ENCODE measurements at regions not wholly inside any gene's neighbourhood (a gene's known extent, or its start where the extent isn't known, plus 50 kb on each side); places are given as distances from the start of the nearest gene placed in this dataset.

GRCh38 chr2:196233021-196233804 is 61.8 kb upstream of the STK17B start:
- H3K4me3 ChIP-seq (replicated peaks; ENCODE audit: low read depth, low read length): no peak overlapping the region
- no peak for TF ChIP-seq CTCF (IDR thresholded peaks at IDR 0.05; ENCODE audit: low read depth, low read length, missing control alignments)
- peak; percentile 74 for DNase-seq (ENCODE audit: extremely low read depth, low read depth)

GRCh38 chr2:196233805-196234475 is 62.6 kb upstream of the STK17B start:
- DNase-seq (ENCODE audit: extremely low read depth, low read depth): no peak
- no peak overlapping the region for H3K4me3 ChIP-seq (replicated peaks; ENCODE audit: low read depth, low read length)
- TF ChIP-seq CTCF (IDR thresholded peaks at IDR 0.05; ENCODE audit: low read depth, low read length, missing control alignments): no peak

- DNase-seq (ENCODE audit: extremely low read depth, low read depth): no peak
- no peak overlapping the region for H3K4me3 ChIP-seq (replicated peaks; ENCODE audit: low read depth, low read length)
- no peak for TF ChIP-seq CTCF (IDR thresholded peaks at IDR 0.05; ENCODE audit: low read depth, low read length, missing control alignments)
Measured at GRCh38 chr2:196234672-196235071, 63.3 kb upstream of the STK17B start.

GRCh38 chr2:196238836-196239380 is 67.5 kb upstream of the STK17B start:
- no peak overlapping the region for H3K4me3 ChIP-seq (replicated peaks; ENCODE audit: low read depth, low read length)
- TF ChIP-seq CTCF (IDR thresholded peaks at IDR 0.05; ENCODE audit: low read depth, low read length, missing control alignments): no peak
- no peak for DNase-seq (ENCODE audit: extremely low read depth, low read depth)

GRCh38 chr2:196239622-196240587 is 68.5 kb upstream of the STK17B start:
- DNase-seq (ENCODE audit: extremely low read depth, low read depth): no peak
- no peak for TF ChIP-seq CTCF (IDR thresholded peaks at IDR 0.05; ENCODE audit: low read depth, low read length, missing control alignments)
- H3K4me3 ChIP-seq (replicated peaks; ENCODE audit: low read depth, low read length): no peak overlapping the region

GRCh38 chr2:196241175-196241574 is 69.8 kb upstream of the STK17B start:
- DNase-seq (ENCODE audit: extremely low read depth, low read depth): no peak
- H3K4me3 ChIP-seq (replicated peaks; ENCODE audit: low read depth, low read length): no peak overlapping the region
- no peak for TF ChIP-seq CTCF (IDR thresholded peaks at IDR 0.05; ENCODE audit: low read depth, low read length, missing control alignments)

Data from HFF-Myc (cell line).